ENCODE measurements at regions not wholly inside any gene's neighbourhood (a gene's known extent, or its start where the extent isn't known, plus 50 kb on each side); places are given as distances from the start of the nearest gene placed in this dataset.
"Not testable (repeated sequence)": the region's sequence is repeated elsewhere in the genome, so short reads cannot be mapped to it uniquely, and the experiment has no call there.

DNA sequence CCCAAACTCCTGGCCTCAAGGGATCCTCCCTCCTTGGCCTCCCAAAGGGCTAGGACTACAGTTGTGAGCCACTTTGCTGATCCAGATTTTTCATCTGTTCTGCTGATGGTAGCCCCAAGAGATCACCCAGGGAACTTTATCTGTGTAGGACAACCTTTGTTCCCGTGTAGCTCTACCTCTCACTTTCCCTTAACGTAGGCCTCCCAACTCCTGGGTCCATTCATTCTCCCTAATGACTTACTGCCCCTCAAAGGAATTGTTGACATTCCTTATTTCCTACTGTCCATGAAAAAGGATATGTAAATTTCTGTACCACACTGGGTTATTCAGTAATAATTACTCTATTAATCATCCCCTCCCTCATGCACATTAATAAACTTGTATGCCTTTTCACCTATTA, 51.0 kb upstream of the PHF24 start:
- no peak for DNase-seq (ENCODE audit: low read depth in 2 of 2)

DNA sequence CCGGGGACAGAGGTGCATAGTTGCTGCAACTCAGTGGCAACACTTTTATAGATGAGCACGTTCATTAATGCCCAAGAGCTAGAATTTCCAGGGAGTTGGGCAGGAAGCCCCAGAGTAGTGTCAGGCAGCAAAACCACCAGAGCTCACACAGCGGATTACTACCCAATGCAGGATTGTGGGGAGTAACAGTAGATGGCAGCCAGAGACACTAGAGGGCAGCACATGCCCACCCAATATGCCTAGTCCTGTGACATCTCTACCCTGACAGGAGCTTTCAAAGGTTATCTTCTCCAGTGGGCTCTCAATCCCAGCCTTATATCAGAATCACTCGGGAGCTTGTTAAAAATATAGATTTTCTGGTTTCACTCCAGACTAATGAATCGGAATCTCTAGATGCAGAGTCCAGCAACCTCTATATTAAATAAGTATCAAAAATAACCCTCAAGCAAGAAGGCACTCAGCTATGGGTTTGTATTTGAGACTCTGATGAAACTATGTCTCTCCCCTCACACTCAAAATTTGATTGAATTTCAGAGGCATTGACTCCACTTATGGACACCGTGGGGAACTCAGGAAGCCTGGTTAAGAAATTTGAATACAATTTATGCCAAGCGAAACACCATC, 58.4 kb upstream of the PHF24 start:
- peak; percentile 50 to 68 for DNase-seq (ENCODE audit: low read depth in 2 of 2)

DNA sequence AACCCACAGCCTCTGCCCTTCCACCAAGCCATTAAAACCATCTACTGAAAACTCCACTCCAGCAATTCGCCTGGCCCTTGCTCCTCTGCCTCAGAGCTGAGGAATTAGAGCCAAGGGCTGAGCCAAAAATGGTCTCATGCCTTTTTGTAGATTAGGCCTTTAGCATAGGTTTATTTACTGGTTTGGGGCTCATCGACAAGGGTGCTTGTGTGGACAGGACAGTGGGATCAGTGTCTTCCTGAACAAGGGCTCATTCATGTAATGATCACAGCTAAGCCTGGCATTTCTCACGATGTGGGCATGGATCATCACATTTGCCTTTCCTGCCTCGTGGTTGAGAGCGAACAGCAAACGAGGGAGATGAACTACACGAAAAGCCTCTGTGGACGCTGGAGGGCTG, 59.2 kb upstream of the PHF24 start:
- DNase-seq (ENCODE audit: low read depth in 2 of 2), result no peak

DNA sequence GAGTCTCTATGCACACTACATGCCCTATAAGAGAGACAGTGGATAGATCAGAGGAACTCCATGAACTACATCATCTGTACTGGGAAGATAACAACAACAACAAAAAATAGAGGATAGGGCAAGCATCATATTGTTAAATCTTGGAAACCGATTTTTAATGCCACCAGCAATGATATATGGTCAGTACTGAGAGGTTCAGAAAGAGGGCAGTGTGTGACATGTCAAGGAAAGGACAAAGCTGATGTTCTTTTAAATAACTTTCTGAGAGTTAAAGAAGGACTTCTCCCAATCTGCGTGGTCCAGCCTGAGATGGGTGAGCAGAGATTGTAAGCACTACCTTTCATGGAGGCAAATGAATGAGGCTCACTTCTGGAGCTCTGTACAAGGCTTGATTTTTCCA, 62.0 kb upstream of the PHF24 start:
- no peak for DNase-seq (ENCODE audit: low read depth in 2 of 2)

DNA sequence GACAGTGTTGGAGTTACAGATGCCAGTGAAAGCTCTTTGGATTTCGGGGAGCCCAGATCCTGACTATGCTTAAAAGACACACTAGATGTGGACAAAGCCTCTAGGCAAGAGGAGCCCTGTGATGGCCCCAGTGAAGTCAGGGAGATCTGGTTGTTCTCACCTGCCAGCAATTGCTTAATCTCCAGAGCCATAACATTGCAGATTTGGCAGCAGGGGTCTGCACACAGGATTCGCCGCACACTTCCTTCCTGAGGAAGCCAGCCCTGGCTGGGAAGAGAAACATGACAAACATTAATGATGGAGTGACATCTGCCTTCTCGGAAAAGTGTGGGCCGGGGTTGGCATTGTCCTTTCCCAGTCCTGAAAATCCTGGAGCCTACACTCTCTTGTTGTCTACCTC, 65.2 kb upstream of the PHF24 start:
- no peak for DNase-seq (ENCODE audit: low read depth in 2 of 2)

DNA sequence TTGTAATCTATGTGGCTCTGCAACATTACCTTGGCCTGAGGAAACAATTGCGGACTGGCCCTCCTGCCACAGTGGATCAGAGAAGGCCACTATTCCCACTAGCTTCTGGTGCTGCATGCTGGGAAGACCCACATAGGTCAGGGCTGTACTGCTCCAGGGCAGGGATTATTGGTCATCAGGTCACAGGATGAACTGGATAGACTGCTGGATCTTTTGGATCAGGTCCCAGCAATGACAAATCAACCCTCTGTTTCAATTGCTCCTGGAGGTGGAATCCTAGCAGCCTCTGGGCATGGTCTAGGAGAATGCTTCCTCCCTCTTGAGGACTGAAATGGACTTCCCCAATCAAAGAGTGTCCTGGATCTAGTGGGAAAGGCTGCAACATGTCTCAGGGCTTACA, 66.7 kb upstream of the PHF24 start:
- no peak for DNase-seq (ENCODE audit: low read depth in 2 of 2)

DNA sequence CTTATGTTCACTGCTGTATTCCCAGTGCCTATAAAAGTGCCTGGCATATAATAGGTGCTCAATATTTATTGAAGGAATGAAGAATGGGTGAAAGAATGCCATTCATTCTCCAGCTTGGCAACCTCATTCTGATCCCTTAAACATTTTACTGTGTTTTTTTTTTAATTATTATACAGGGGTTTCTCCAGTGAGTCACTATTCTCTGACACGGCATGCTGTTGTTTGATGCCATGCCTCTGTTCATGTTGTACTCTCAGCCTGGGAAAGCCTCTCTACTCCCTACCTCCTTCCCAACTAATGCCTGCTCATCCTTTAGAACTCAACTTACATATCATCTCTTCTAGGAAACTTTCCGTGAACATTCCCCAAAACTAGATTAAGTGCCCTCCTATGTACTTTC, 70.2 kb upstream of the PHF24 start:
- no peak for DNase-seq (ENCODE audit: low read depth in 2 of 2)

DNA sequence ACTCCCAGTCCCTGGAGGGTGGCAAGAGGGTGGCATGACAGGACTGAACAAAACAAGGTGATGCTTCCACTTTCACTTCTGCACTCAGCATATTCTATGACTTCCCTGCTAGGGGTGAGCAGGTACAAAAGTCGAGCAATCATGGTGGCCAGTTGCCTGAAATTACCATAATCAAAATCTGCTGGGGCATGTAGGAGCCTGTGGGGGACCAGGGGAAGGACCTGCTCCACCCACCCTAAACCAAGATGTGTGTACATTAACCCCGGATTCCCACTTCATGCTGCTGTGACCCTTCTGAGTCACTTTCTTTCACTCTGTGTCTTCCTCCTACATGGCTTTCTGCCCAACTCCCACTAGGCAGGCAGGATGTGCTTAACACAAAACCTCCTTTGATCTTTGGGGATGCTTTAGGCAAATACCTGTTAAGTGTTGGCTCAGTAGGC, 73.3 kb upstream of the PHF24 start:
- DNase-seq (ENCODE audit: low read depth in 2 of 2), result no peak

DNA sequence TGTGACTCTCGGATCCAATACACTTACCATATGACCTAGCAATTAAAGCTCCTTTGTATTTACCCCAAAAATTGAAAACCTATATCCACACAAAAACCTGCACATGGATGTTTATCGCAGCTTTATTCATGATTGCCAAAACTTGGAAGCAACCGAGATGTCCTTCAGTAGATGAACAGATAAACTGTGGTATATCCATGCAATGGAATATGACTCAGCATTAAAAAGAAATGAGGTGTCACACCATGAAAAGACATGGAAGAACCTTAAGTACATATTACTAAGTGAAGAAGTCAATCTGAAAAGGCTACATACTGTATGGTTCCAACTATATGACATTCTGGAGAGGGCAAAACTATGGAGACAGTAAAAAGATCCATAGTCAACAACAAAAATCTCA, 82.0 kb upstream of the PHF24 start:
- DNase-seq (ENCODE audit: low read depth in 2 of 2), result no peak

DNA sequence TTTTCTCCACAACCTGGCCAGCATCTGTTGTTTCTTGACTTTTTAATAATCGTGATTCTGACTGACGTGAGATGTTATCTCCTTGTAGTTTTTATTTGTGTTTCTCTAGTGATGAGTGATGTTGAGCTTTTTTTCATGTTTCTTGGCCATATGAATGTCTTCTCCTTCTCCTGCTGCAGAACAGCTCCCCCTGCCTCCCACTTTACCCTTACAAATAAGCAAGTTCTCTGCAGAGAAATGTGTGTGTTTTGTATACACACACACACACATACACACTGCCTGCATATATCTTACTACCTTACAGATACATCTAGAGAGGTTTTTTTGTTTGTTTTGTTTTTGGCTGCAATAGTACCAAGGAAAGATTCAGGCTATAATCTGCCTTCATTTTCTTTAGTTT, 88.7 kb upstream of the PHF24 start:
- DNase-seq (ENCODE audit: low read depth in 2 of 2), result no peak

DNA sequence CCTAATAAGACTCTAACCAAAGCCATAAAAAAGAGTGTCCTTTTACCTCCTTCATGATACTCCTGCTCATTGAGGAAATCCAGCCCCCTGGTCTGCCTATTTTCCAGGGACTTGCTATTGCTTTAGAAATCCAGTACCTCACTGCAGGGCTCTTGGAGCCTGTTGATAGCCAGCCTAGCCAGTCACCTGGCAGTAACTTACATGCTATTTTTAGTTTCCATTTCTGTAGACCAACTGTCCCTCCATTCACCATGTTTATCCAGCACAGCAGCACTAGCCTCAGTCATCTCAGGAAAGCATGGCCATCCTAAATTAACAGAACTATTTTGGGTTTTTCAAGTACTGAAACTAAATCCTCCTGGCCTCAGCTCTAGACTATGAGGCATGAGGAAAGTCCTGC, 91.5 kb upstream of the PHF24 start:
- DNase-seq (ENCODE audit: low read depth in 2 of 2), result no peak

DNA sequence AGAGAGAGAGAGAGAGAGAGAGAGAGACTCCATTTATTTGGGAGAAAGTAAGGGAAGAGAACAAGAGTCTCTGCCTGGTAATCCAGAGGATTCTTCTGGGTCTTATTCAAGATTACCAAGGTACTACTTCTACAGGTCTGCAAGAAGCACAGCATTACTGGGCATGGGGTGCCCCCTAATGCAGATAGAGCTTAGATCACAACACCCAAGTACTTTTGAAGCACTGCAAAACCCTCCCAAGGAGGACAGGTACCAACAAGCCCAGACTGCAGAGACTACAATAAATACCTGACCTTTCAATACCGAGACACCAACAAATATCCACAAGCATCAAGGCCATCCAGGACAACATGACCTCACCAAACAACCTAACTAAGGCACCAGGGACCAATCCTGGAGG, 94.7 kb upstream of the PHF24 start:
- no peak for DNase-seq (ENCODE audit: low read depth in 2 of 2)

DNA sequence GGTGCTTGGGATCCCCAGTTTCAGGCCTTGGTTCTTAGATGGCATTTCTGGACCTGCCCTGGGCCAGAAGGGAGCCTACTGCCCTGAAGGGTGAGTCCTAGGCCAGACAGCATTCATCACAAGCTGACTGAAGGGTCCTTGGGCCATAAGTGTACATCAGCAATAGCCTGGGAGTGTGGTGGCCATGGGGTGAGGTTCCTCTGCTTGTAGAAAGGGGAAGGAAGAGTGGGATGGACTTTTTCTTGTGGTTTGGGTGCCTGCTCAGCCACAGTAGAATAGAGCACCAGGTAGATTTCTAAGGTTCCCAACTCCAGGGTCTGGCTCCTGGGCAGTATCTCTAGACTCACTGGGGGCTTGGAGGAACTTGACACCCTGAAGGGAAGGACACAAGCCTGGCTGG, 95.2 kb upstream of the PHF24 start:
- no peak for DNase-seq (ENCODE audit: low read depth in 2 of 2)

DNA sequence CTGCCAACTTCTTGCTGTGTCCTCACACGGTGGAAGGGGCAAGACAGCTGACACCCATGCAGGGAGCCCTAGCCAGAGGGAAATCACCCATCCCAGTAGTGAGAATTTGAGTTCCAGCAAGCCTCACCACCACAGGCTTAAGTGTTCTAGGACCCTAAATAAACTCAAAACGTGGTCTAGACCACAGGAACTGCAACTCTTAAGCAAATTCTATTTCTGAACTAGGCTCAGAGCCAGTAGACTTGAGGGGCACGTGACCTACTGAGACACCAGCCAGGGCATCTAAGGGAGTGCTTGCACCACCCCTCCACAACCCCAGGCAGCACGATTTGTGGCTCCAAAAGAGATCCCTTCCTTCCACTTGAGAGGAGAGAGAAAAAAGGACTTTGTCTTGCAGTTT, 96.0 kb upstream of the PHF24 start:
- DNase-seq (ENCODE audit: low read depth in 2 of 2), result no peak

DNA sequence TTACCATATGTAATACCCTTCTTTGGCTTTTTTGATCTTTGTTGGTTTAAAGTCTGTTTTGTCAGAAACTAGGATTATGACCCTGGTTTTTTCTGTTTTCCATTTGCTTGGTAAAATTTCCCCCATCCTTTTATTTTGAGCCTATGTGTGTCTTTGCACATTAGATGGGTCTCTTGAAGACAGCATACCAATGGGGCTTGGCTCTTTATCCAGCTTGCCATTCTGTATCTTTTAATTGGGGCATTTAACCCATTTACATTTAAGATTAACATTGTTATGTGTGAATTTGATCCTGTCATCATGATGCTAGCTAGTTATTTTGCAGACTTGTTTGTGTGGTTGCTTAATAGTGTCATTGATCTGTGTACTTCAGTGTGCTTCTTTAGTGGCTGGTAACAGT, 103.1 kb upstream of the PHF24 start:
- not testable (repeated sequence) for DNase-seq (ENCODE audit: low read depth in 2 of 2)

DNA sequence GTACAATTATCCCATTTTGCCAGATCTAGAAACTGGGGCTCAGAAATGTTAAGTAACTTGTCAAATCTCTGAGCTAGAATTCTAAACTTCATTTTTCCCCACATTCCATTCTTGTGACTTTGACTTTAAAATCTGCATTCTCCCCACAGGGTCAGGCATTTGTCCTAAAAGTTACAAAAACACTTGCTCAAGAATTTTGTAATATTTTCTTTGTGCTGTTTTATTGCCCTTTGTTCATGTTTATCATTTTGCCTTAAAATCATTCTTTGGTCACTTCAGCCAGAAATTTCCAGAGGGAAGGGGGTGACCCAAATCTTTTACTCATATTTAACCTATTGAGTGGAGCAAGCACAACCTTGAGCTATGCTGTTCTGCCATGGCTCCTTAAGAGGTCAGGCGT, 120.1 kb upstream of the CCL21 start:
- DNase-seq (ENCODE audit: low read depth in 2 of 2), result no peak

DNA sequence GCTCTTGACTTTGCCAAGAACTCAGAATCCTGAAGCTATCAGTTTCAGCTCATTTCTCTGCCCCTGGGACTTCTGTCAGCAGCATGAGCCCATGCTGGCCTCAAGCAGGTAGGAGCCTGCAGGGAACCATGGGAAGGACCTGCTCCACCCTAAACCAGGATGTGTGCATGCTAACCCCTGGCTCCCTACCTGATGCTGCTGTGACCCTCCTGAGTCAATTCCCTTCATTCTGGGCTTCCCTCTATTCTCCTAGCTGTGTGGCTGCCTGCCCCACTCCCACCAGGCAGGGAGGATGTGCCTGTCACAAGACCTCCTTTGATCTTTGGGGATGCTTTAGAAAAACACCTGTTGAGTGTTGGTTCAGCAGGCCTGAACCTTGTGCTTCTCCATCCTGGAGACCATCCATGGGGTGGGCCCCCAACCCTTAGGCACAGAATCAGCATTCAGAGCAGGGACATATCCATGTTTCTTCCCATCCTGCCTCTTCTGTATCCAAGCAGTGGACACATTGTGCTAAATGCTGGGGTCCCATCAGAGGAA, 117.1 kb upstream of the CCL21 start:
- no peak for DNase-seq (ENCODE audit: low read depth in 2 of 2)

DNA sequence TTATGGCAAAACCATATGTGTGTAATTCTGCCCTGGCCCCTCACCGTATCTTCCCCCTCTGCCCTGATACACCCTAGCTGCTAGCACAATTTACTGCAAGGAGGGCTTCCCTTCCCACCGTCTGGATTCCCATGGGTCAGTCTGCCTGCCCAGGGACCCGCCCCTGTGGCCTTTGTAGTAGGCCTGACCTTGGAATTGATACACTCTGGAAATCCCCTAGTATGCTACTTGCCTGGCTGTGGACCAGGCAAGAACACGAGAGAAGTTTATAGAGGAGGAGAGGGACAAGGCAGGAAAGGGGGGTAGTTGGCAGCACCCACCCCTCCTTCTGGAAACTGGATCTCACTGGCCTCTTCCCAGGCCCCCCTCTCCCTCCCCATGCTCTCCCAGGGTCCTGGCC, 115.8 kb upstream of the CCL21 start:
- DNase-seq (ENCODE audit: low read depth in 2 of 2), result no peak

DNA sequence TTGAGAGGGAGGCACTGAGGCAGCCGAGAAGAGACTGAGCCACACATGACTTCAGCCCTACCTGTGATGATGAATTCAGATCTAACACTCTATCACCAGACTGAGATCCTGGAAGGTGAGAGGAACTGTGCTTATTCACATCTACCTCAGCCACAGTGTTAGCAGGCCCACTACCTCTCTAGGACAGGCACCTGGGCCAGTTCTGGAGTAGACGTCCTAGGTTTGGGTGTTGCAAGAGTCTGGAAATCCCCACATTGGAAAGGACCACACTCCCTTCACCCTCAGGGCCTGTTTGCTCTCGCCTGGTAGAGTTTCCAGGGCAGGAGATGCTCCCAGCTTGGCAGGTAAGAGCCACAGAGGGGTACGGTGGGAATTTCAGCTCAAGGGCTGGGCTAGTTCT, 113.8 kb upstream of the CCL21 start:
- DNase-seq (ENCODE audit: low read depth in 2 of 2), result no peak

DNA sequence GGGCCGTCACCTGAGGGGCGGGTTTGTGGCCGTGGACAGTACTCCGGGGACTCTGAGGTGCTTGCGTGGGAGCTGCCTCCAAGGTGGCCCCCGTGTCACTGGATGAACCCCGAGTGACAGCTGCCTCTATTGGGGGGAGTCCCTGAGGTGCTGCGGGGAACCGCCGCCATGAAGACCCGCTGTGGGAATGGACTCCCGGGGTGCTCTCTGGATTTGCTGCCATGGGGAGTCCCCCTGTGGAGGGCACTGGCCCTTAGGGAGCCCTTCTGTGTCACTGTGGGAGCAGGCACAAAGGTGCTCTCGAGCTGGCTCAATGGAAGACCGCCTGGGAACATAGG, 100.2 kb upstream of the CCL21 start:
- no peak for DNase-seq (ENCODE audit: low read depth in 2 of 2)

DNA sequence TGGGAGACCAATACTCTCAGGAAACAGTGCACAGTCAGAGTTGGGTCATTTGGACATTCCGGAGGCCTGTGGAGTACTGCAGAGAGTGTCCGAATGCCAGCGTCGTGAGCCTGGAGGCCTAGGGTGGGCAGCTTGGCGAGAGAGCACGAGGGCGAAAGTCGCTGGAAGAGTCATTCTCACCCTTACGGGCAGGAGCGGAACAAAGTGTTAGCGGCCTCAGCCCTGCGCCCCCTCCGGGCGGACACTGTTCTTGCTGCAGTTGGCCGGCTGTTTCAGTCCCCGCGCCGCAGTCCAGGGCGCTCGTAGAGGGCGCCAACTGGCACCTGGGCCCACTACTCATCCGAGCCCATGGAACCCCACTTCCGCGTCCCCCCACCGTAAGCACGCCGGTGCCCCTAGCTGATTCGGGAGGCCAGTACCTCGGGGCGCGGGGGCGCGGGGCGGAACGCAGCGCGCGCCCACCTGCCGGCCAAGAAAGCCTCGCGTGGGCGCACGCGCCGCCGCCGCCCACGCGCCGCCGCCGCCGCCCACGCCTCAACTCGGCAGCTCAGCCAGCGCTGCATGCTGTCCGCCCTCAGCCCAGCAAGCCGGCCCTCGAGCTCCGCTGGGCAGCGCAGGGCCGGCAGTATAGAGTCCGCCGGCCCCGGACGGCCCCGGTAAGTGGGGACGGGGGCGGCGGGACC, 99.7 kb upstream of the CCL21 start:
- no peak for DNase-seq (ENCODE audit: low read depth in 2 of 2)

DNA sequence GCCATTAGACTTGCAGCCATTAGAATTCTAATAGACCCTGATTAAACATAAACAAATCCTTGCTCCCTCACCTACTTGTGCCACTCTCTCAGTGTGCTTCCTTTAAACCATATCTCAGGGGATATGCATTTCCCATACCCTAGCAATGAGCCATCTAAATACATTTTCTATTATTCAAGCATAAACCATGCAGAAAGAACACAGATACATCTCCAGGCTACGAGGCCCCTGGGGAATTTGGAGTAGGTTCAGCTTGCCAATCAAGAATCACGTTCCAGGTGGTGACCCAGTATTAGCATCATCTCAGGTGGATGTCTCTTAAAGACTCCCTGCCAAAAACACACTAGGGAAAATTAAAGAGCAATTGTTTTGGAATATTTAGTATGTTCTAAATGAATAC, 93.0 kb upstream of the CCL21 start:
- DNase-seq (ENCODE audit: low read depth in 2 of 2), result no peak

DNA sequence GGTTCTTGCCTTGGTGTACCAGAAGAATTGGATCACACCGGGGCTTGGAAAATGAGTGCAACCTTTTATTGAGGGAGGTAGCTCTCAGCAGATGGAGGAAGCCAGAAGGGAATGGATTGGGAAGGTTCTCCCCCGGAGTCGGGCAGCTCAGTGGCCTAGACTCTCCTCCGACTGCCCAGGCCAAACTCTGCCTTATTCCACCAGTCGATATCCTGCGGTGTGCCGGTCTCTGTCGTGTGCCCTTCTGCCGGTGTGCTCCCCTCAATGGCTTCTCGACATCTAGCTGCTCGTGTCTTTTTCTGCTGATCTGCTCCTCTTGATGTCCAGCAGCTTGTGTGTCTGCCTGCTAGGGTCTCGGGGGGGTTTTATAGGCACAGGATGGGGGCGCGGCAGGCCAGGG, 87.4 kb upstream of the CCL21 start:
- no peak for DNase-seq (ENCODE audit: low read depth in 2 of 2)

DNA sequence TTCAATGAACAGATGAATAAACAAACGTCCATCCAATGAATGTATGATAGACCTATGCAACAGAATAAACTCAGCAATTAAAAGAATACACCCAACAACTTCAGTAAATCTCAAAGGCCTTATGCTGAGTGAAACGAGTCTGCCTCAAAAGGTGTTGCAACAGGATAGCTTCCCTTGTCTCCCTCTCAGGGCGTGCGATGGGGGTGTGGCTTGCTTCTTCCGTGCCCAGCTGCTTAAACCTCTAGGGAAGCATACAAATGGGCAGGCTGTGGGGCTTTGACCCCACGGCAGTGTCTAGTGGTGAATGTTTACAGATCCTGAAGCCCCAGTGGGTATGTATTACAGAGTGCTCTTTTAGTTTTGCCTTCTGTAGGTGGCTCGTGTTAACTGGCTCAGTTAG, 87.0 kb upstream of the CCL21 start:
- no peak for DNase-seq (ENCODE audit: low read depth in 2 of 2)
